H9 (cell line): ENCODE measurements at regions not wholly inside any gene's neighbourhood (a gene's known extent, or its start where the extent isn't known, plus 50 kb on each side); places are given as distances from the start of the nearest gene placed in this dataset.

ENCODE experiments used
- DNase-seq: peaks from one replicate; pipeline ENCODE4 v3.0.0-alpha.2; 2017
- H2AFZ ChIP-seq: one replicate; pipeline ENCODE4 v1.6.1; 2013; ENCODE audit warnings: mild to moderate bottlenecking, low read length, control low read depth, moderate library complexity
- H2AK5ac ChIP-seq: 2 replicates; pipeline ENCODE4 v1.6.1; 2013; ENCODE audit warnings: low read length, control low read depth, mixed read lengths; ENCODE audit not compliant: insufficient read length
- H2BK120ac ChIP-seq: one replicate; pipeline ENCODE4 v1.6.1; 2013; ENCODE audit warnings: low read depth, mild to moderate bottlenecking, low read length, control low read depth, inconsistent platforms; ENCODE audit not compliant: poor library complexity, severe bottlenecking
- H2BK12ac ChIP-seq: 2 replicates; pipeline ENCODE4 v1.6.1; 2013; ENCODE audit warnings: low read length, control low read depth, mixed read lengths, low read depth; ENCODE audit not compliant: insufficient read length
- H2BK15ac ChIP-seq: 2 replicates; pipeline ENCODE4 v1.6.1; 2013; ENCODE audit warnings: low read depth, low read length, control low read depth
- H2BK20ac ChIP-seq: one replicate; pipeline ENCODE4 v1.6.1; 2013; ENCODE audit warnings: low read depth, mild to moderate bottlenecking, low read length, control low read depth, inconsistent platforms; ENCODE audit not compliant: poor library complexity, severe bottlenecking
- H2BK5ac ChIP-seq: 2 replicates; pipeline ENCODE4 v1.6.1; 2013; ENCODE audit warnings: low read length, control low read depth, mixed read lengths; ENCODE audit not compliant: insufficient read length
- H3K14ac ChIP-seq: 2 replicates; pipeline ENCODE4 v1.6.1; 2013; ENCODE audit warnings: low read length, control low read depth; ENCODE audit not compliant: insufficient read depth
- H3K18ac ChIP-seq: 2 replicates; pipeline ENCODE4 v1.6.1; 2013; ENCODE audit warnings: low read depth, mild to moderate bottlenecking, mixed read lengths, low read length, control low read depth; ENCODE audit not compliant: insufficient read length
- H3K23ac ChIP-seq: 2 replicates; pipeline ENCODE4 v1.6.1; 2013; ENCODE audit warnings: low read length, control low read depth, mixed read lengths, low read depth; ENCODE audit not compliant: insufficient read length
- H3K23me2 ChIP-seq: 2 replicates; pipeline ENCODE4 v1.6.1; 2013; ENCODE audit warnings: low read depth, mild to moderate bottlenecking, mixed read lengths, low read length, control low read depth; ENCODE audit not compliant: insufficient read length, poor library complexity, severe bottlenecking
- H3K27ac ChIP-seq: 2 replicates; pipeline ENCODE4 v1.5.1; 2013; ENCODE audit warnings: low read length, control low read depth, mixed read lengths, low read depth; ENCODE audit not compliant: insufficient read length
- H3K27me3 ChIP-seq: 2 replicates; pipeline ENCODE4 v1.6.1; 2013; ENCODE audit warnings: low read length, control low read depth, inconsistent platforms; ENCODE audit not compliant: insufficient read depth
- H3K4ac ChIP-seq: 2 replicates; pipeline ENCODE4 v1.6.1; 2013; ENCODE audit warnings: low read depth, mild to moderate bottlenecking, control low read depth, inconsistent platforms, low read length, moderate library complexity
- H3K4me1 ChIP-seq: 2 replicates; pipeline ENCODE4 v1.6.1; 2013; ENCODE audit warnings: low read length, control low read depth, inconsistent platforms; ENCODE audit not compliant: insufficient read depth
- H3K4me2 ChIP-seq: 2 replicates; pipeline ENCODE4 v1.6.1; 2013; ENCODE audit warnings: low read length, control low read depth, mixed read lengths; ENCODE audit not compliant: insufficient read length, insufficient read depth
- H3K56ac ChIP-seq: 2 replicates; pipeline ENCODE4 v1.6.1; 2013; ENCODE audit warnings: low read depth, mild to moderate bottlenecking, mixed read lengths, low read length, control low read depth; ENCODE audit not compliant: insufficient read length
- H3K79me1 ChIP-seq: 2 replicates; pipeline ENCODE4 v1.6.1; 2013; ENCODE audit warnings: low read depth, mild to moderate bottlenecking, moderate library complexity, low read length, control low read depth, inconsistent platforms; ENCODE audit not compliant: insufficient read depth, poor library complexity, severe bottlenecking
- H3K79me2 ChIP-seq: 2 replicates; pipeline ENCODE4 v1.6.1; 2013; ENCODE audit warnings: low read length, control low read depth, inconsistent platforms; ENCODE audit not compliant: insufficient read depth
- H3K9ac ChIP-seq: 2 replicates; pipeline ENCODE4 v1.6.1; 2013; ENCODE audit warnings: low read length, control low read depth, mixed read lengths; ENCODE audit not compliant: insufficient read length; ENCODE audit errors: extremely low read depth
- H3K9me3 ChIP-seq: one replicate; pipeline ENCODE4 v1.6.1; 2013; ENCODE audit warnings: low read depth, low read length, inconsistent platforms; ENCODE audit not compliant: control insufficient read depth
- H3T11ph ChIP-seq: one replicate; pipeline ENCODE4 v1.6.1; 2013; ENCODE audit warnings: mild to moderate bottlenecking, low read length, control low read depth, inconsistent platforms
- H4K20me1 ChIP-seq: one replicate; pipeline ENCODE4 v1.6.1; 2013; ENCODE audit not compliant: control insufficient read depth, insufficient read length, insufficient read depth
- H4K5ac ChIP-seq: 2 replicates; pipeline ENCODE4 v1.6.1; 2013; ENCODE audit warnings: low read depth, mild to moderate bottlenecking, mixed read lengths, low read length, control low read depth; ENCODE audit not compliant: insufficient read length
- H4K8ac ChIP-seq: replicated peaks from 2 replicates; pipeline ENCODE4 v1.6.1; 2013; ENCODE audit warnings: low read length, control low read depth, mixed read lengths, low read depth; ENCODE audit not compliant: insufficient read length
- H4K91ac ChIP-seq: 2 replicates; pipeline ENCODE4 v1.6.1; 2013; ENCODE audit warnings: low read depth, mild to moderate bottlenecking, moderate library complexity, mixed read lengths, low read length, control low read depth; ENCODE audit not compliant: insufficient read length
- H3K27ac Mint-ChIP-seq, 3 experiments: 2 replicates in 2 of 3; 3 replicates in 1 of 3; pipeline ENCODE4 v1.8.0; 2020 to 2021; ENCODE audit warnings: mixed read lengths in 3 of 3, mild to moderate bottlenecking in 1 of 3, moderate library complexity in 1 of 3
- H3K27me3 Mint-ChIP-seq: 2 replicates; pipeline ENCODE4 v1.8.0; 2021; ENCODE audit warnings: low read depth, mild to moderate bottlenecking, moderate library complexity, mixed read lengths
- H3K36me3 Mint-ChIP-seq, 3 experiments: 2 replicates in 2 of 3; 3 replicates in 1 of 3; pipeline ENCODE4 v1.8.0; 2020 to 2021; ENCODE audit warnings: low read depth in 3 of 3, mixed read lengths in 3 of 3; ENCODE audit not compliant: insufficient read depth in 1 of 3
- H3K4me1 Mint-ChIP-seq, 2 experiments: 2 replicates each; pipeline ENCODE4 v1.8.0; 2020; ENCODE audit warnings: mixed read lengths in 2 of 2
- H3K4me3 Mint-ChIP-seq, 2 experiments: 2 replicates in 1 of 2; 3 replicates in 1 of 2; pipeline ENCODE4 v1.8.0; 2020 to 2021; ENCODE audit warnings: mild to moderate bottlenecking in 2 of 2, mixed read lengths in 2 of 2, moderate library complexity in 1 of 2
- H3K9me3 Mint-ChIP-seq, 2 experiments: 2 replicates in 1 of 2; 3 replicates in 1 of 2; pipeline ENCODE4 v1.8.0; 2020; ENCODE audit warnings: mild to moderate bottlenecking in 2 of 2, mixed read lengths in 2 of 2, moderate library complexity in 1 of 2
- WGBS: extraction: QIAGEN DNeasy Blood & Tissue Kit; methylation state at CpG from one replicate; pipeline ENCODE4 v1.1.7; 2013; ENCODE audit warnings: missing lambda C conversion rate, low lambda C conversion rate, mixed read lengths; ENCODE audit not compliant: insufficient read length; ENCODE audit errors: extremely low coverage; 5-methylcytosine and 5-hydroxymethylcytosine counted together
- TF ChIP-seq, protein P1 (sequence below): fragments of 200-600 bp; sonication (generic); conservative IDR thresholded peaks from 3 replicates; pipeline ENCODE4 v1.8.0; 2021; ENCODE audit warnings: antibody characterized with exemption, mild to moderate bottlenecking

GRCh38 chr14:65794674-65795279, 382.2 kb downstream of the FUT8 start:
- H3K27me3 Mint-ChIP-seq: no peaks in the 10 kb centered on the region
- Histone ChIP-seq H3K4me1 (peaks cover 3% of the 10 kb centered on the region; the same call in 1 of the 2 replicates), H3K14ac (no peak overlapping the region), H3K56ac (no peak overlapping the region), H3T11ph (no peak overlapping the region), H3K18ac (no peak overlapping the region), H4K20me1 (peaks cover 2% of the 10 kb centered on the region), H2BK120ac (no peak overlapping the region), H3K79me1 (no peaks in the 10 kb centered on the region), H3K23me2 (no peaks in the 10 kb centered on the region), H3K27ac (no peak overlapping the region), H2BK12ac (no peak overlapping the region), H2BK15ac (no peak overlapping the region), H3K4me2 (no peak overlapping the region), H3K9me3 (no peaks in the 10 kb centered on the region), H2BK5ac (no peak overlapping the region), H2AK5ac (no peak overlapping the region), H4K91ac (no peak overlapping the region), H3K79me2 (no peaks in the 10 kb centered on the region), H2BK20ac (no peak overlapping the region), H3K27me3 (no peaks in the 10 kb centered on the region), H4K8ac (no peak overlapping the region), H4K5ac (no peak overlapping the region), H3K23ac (no peak overlapping the region), H3K9ac (no peak overlapping the region), H2AFZ (no peak overlapping the region), H3K4ac (no peak overlapping the region)
- no peak for DNase-seq
- 0 out of 4 replicates have a peak, but pooled peaks cover 0 to 3% of the 10 kb centered on the region in 2 experiments for H3K4me1 Mint-ChIP-seq
- H3K4me3 Mint-ChIP-seq: no peak overlapping the region
- no peaks in the 10 kb centered on the region for H3K9me3 Mint-ChIP-seq
- WGBS: no CpG with 5 or more reads among the region's 6 CpGs
- TF ChIP-seq, protein P1, sequence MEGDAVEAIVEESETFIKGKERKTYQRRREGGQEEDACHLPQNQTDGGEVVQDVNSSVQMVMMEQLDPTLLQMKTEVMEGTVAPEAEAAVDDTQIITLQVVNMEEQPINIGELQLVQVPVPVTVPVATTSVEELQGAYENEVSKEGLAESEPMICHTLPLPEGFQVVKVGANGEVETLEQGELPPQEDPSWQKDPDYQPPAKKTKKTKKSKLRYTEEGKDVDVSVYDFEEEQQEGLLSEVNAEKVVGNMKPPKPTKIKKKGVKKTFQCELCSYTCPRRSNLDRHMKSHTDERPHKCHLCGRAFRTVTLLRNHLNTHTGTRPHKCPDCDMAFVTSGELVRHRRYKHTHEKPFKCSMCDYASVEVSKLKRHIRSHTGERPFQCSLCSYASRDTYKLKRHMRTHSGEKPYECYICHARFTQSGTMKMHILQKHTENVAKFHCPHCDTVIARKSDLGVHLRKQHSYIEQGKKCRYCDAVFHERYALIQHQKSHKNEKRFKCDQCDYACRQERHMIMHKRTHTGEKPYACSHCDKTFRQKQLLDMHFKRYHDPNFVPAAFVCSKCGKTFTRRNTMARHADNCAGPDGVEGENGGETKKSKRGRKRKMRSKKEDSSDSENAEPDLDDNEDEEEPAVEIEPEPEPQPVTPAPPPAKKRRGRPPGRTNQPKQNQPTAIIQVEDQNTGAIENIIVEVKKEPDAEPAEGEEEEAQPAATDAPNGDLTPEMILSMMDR: no peak
- no peak overlapping the region for H3K27ac Mint-ChIP-seq
- no peaks in the 10 kb centered on the region for H3K36me3 Mint-ChIP-seq
